Adrenal gland (tissue), 9 donors: ENCODE measurements at regions not wholly inside any gene's neighbourhood (a gene's known extent, or its start where the extent isn't known, plus 50 kb on each side); places are given as distances from the start of the nearest gene placed in this dataset.
A peak's percentile ranks its signal among the peaks of the same experiment; 100 is the strongest.

Experiments
- DNase-seq, 7 donors: peaks; one replicate each; pipeline ENCODE4 v3.0.0-alpha.2; 2019 to 2020
- H3K27ac ChIP-seq, 5 donors: fragments of 200-600 bp; sonication (generic) in 4 of 5; 1 replicate in 3 of 5; 2 replicates in 2 of 5; pipeline versions ENCODE4 v1.5.1 to v1.8.0; 2016 to 2020; ENCODE audit warnings: mild to moderate bottlenecking in 1 of 5
- H3K27me3 ChIP-seq: fragments of 200-600 bp; 2 replicates; pipeline ENCODE4 v1.8.0; 2021
- H3K36me3 ChIP-seq, 2 donors: fragments of 200-600 bp; replicated peaks in 1 of 2; 1 replicate in 1 of 2; 2 replicates in 1 of 2; pipeline versions ENCODE4 v1.5.1 to v1.8.0; 2018 to 2022
- H3K4me1 ChIP-seq, 2 donors: fragments of 200-600 bp; replicated peaks in 1 of 2; 1 replicate in 1 of 2; 2 replicates in 1 of 2; pipeline versions ENCODE4 v1.5.1 to v1.8.0; 2018 to 2021
- H3K4me3 ChIP-seq, 4 donors: fragments of 200-600 bp; sonication (generic) in 3 of 4; one replicate each; pipeline ENCODE4 v1.5.1; 2016 to 2018
- H3K9me3 ChIP-seq, 3 donors: fragments of 200-600 bp; sonication (generic) in 1 of 3; replicated peaks in 1 of 3; 1 replicate in 2 of 3; 2 replicates in 1 of 3; pipeline versions ENCODE4 v1.5.1 to v1.8.0; 2016 to 2021
- POLR2A ChIP-seq, 2 donors: fragments of 450-650 bp; IDR thresholded peaks; one replicate each; pipeline ENCODE4 v1.6.1; 2017; ENCODE audit warnings: antibody characterized with exemption in 2 of 2, mild to moderate bottlenecking in 2 of 2, moderate library complexity in 1 of 2
- WGBS, 4 donors: extraction: QIAGEN DNeasy Blood & Tissue Kit in 2 of 4; methylation state at CpG; one replicate each; pipeline versions ENCODE4 v1.1.5 to v1.1.7; 2013 to 2017; 5-methylcytosine and 5-hydroxymethylcytosine counted together
- intact Hi-C, 2 donors: fragments of 100-400 bp; cut with DNase I; formaldehyde crosslinking; loops; one replicate each; pipeline versions ENCODE4 v1.14.1 to v1.15.0; 2022 to 2023
- TF ChIP-seq, protein P1 (sequence below), 6 experiments: fragments of 450-650 bp in 4 of 6; fragments of 200-600 bp in 2 of 6; sonication (generic) in 1 of 6; IDR thresholded peaks; 1 replicate in 5 of 6; 2 replicates in 1 of 6; pipeline versions ENCODE4 v1.5.1 to v1.8.0; 2016 to 2021; ENCODE audit warnings: antibody characterized with exemption in 6 of 6, mild to moderate bottlenecking in 2 of 6, moderate library complexity in 1 of 6
- donor health status: healthy with polysubstance abuse.
- donor health status: Bipolar disorder and iron deficiency.
- donor health status: DM: yes; HTN: yes; CAD: no.
- donor health status: DM: no; HTN: no; CAD: no.
- donor health status: DM: no; HTN: no; CAD: no.

GRCh38 chr3:147640781-147641180 lies 231.6 kb downstream of the ZIC1 start:
- Histone ChIP-seq H3K9me3 (no peaks in the 10 kb centered on the region), H3K36me3 (no peaks in the 10 kb centered on the region), H3K27me3 (no peaks in the 10 kb centered on the region), H3K27ac (no peak overlapping the region), H3K4me1 (no peaks in the 10 kb centered on the region), H3K4me3 (no peak overlapping the region)
- TF ChIP-seq, protein P1, sequence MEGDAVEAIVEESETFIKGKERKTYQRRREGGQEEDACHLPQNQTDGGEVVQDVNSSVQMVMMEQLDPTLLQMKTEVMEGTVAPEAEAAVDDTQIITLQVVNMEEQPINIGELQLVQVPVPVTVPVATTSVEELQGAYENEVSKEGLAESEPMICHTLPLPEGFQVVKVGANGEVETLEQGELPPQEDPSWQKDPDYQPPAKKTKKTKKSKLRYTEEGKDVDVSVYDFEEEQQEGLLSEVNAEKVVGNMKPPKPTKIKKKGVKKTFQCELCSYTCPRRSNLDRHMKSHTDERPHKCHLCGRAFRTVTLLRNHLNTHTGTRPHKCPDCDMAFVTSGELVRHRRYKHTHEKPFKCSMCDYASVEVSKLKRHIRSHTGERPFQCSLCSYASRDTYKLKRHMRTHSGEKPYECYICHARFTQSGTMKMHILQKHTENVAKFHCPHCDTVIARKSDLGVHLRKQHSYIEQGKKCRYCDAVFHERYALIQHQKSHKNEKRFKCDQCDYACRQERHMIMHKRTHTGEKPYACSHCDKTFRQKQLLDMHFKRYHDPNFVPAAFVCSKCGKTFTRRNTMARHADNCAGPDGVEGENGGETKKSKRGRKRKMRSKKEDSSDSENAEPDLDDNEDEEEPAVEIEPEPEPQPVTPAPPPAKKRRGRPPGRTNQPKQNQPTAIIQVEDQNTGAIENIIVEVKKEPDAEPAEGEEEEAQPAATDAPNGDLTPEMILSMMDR (IDR thresholded peaks at IDR 0.05) = no peak
- no peak for TF ChIP-seq POLR2A (IDR thresholded peaks at IDR 0.05)
- no peak for DNase-seq
- intact Hi-C loops = no loop called here
- WGBS, 4 donors = 63 to 92% (median 72%) methylated on average over 1 of the region's 1 CpG

DNA sequence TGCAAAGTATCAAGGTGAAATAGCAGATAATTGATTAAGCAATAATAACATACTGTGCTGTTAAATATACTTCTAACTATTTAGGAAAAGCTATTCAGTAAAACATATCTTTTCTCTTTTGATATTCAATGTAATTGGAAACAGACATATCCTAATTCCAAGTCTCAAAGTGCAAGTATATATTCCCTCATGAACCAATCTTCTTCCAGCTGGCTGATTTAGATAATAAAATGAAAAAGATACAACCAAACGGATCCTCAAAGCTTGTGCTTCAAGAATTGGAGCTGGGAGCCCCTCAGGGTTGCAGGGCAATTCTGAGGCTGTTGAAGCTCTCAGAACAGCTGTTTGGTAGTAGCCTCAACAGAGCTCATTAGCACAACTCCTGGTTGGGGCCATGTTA lies 236.6 kb downstream of the ZIC1 start:
- H3K9me3 ChIP-seq = no peaks in the 10 kb centered on the region
- H3K4me1 ChIP-seq = no peaks in the 10 kb centered on the region
- DNase-seq = no peak
- intact Hi-C loops = no loop called here
- TF ChIP-seq, protein P1 (IDR thresholded peaks at IDR 0.05) = no peak
- no peak for TF ChIP-seq POLR2A (IDR thresholded peaks at IDR 0.05)
- H3K27me3 ChIP-seq = no peaks in the 10 kb centered on the region
- H3K36me3 ChIP-seq = no peaks in the 10 kb centered on the region
- no peak overlapping the region for H3K27ac ChIP-seq
- WGBS, 4 donors = 46 to 55% (median 49%) methylated on average over 1 of the region's 1 CpG
- H3K4me3 ChIP-seq = no peak overlapping the region

- DNase-seq = no peak
Observed at GRCh38 chr3:147649475-147649874, 240.3 kb downstream of the ZIC1 start.

DNA sequence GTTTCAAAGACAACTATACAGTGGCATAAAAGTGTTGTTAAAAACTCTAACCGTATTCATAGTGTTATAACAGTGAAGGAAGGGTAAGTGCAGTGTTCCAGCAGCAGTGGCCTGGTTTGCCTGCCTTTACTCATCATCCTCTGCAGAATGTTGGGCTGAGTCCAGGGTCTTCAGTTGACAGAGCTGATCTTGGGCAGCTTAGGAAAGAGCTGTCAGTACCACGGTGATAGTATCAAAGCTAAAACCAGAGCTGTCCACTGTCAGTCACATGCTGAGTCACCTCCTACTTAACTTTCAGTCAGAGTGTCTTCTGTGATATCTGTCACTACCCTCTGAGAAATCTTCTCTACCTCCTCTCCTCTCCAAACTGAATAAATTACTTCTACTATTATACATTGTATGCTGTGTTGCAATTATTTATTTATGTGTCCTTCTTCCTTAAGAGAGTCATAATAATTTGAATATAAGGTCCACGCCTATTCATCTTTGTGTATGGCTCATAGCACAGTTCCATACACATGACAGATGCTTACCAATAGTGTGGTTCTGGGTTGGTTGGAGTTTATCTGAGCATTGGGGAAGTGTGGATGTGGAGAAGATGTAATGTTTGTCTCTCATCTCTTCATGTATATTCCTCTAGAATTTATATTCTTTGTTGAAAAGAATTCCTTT lies 242.1 kb downstream of the ZIC1 start:
- TF ChIP-seq POLR2A (IDR thresholded peaks at IDR 0.05) = no peak
- TF ChIP-seq, protein P1 (IDR thresholded peaks at IDR 0.05) = no peak
- 50 to 63% (median 52%) methylated on average over 3 of the region's 3 CpGs for WGBS, 4 donors
- no peaks in the 10 kb centered on the region for H3K9me3 ChIP-seq
- H3K4me3 ChIP-seq = no peak overlapping the region
- H3K27me3 ChIP-seq = no peaks in the 10 kb centered on the region
- DNase-seq = peak in 6 of 7 donors; percentile 30 to 70 (median 45)
- intact Hi-C loops = no loop called here
- H3K36me3 ChIP-seq = no peaks in the 10 kb centered on the region
- peaks cover 0 to 8% of the 10 kb centered on the region in 2 donors for H3K4me1 ChIP-seq
- peak overlapping the region in 1 of 5 donors; percentile 6 for H3K27ac ChIP-seq

More at GRCh38 chr3:147649475-147649874, 240.3 kb downstream of the ZIC1 start:
- Histone ChIP-seq H3K4me3 (no peak overlapping the region), H3K9me3 (no peaks in the 10 kb centered on the region), H3K27ac (no peak overlapping the region), H3K4me1 (peaks cover 0 to 8% of the 10 kb centered on the region in 2 donors), H3K27me3 (no peaks in the 10 kb centered on the region), H3K36me3 (no peaks in the 10 kb centered on the region)
- intact Hi-C loops = no loop called here
- WGBS, 4 donors = 96 to 100% (median 97%) methylated on average over 3 of the region's 3 CpGs
- TF ChIP-seq POLR2A (IDR thresholded peaks at IDR 0.05) = no peak
- TF ChIP-seq, protein P1 (IDR thresholded peaks at IDR 0.05) = no peak
